ENCODE measurements at regions not wholly inside any gene's neighbourhood (a gene's known extent, or its start where the extent isn't known, plus 50 kb on each side); places are given as distances from the start of the nearest gene placed in this dataset.

DNA sequence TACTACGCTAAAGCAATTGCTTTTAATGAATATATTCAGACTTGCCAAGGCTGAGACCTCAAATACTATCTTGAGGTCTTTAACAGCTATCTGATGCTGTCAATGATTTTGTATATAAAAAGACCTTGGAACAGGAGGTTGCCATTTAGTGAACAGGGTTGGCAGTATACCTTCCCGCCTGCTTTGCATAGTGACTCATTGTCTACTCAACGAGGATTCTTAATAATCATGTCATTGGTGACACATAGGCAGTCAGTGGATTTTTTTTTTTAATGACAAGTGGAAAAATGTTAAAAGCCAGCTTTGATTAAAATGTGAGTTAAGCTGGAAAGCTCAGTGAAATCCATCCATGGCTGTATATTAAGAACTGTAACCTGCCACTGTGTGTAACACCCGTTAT is 164.0 kb downstream of the ASMT start:
- H3K27ac ChIP-seq (ENCODE audit: control insufficient read depth, insufficient read depth), result no peak overlapping the region
- H3K4me1 ChIP-seq (ENCODE audit: control insufficient read depth, insufficient read depth, low read length), result no peaks in the 10 kb centered on the region
- no peak for DNase-seq (ENCODE audit: low read depth, low spot score)
- no peak for ATAC-seq
- H3K4me2 ChIP-seq (ENCODE audit: control insufficient read depth, insufficient read depth), result no peak overlapping the region
- H3K27me3 ChIP-seq (replicated peaks in 1 of 2; ENCODE audit: control insufficient read depth in 2 of 2, insufficient read depth in 2 of 2, low read length in 1 of 2), result no peaks in the 10 kb centered on the region
- no peak overlapping the region for H2AFZ ChIP-seq (ENCODE audit: control insufficient read depth, low read depth, low read length)
- ChIA-PET RAD21 (ENCODE audit: unreplicated experiment) (no interaction called here), SMC1A (ENCODE audit: uncharacterized antibody, unreplicated experiment) (no interaction called here), POLR2A (no interaction called here), CTCF (no interaction called here)
- no peak overlapping the region for H3K9ac ChIP-seq (ENCODE audit: control insufficient read depth, insufficient read depth, low read length)
- H3K4me3 ChIP-seq, result no peak overlapping the region
- WGBS (ENCODE audit: insufficient coverage, insufficient replicate concordance, low lambda C conversion rate, missing lambda C conversion rate), result 12% methylated on average over 4 of the region's 4 CpGs
- in situ Hi-C loops (cut with MboI) (no loop called here), intact Hi-C loops (cut with micrococcal nuclease; ENCODE audit: unreplicated experiment) (no loop called here)
- H3K36me3 ChIP-seq (ENCODE audit: control insufficient read depth in 2 of 2, insufficient read depth in 2 of 2, low read length in 1 of 2), result no peaks in the 10 kb centered on the region
- no peaks in the 10 kb centered on the region for H3K79me2 ChIP-seq (ENCODE audit: control insufficient read depth, insufficient read depth, low read length)
- FAIRE-seq, result no peak
- H4K20me1 ChIP-seq (ENCODE audit: control insufficient read depth, insufficient read depth), result no peaks in the 10 kb centered on the region
- no peaks in the 10 kb centered on the region for H3K9me3 ChIP-seq (replicated peaks; ENCODE audit: control insufficient read depth, insufficient read depth, low read length)
- TF ChIP-seq TCF7 (IDR thresholded peaks at IDR 0.05; ENCODE audit: borderline replicate concordance), result no peak
- no TSS peak for BruUV-seq (replicated peaks)

GRCh38 chrX:1779626-1780025 is 164.8 kb downstream of the ASMT start:
- ChIA-PET POLR2A (no interaction called here), RAD21 (ENCODE audit: unreplicated experiment) (no interaction called here), CTCF (no interaction called here)

More at GRCh38 chrX:1779626-1780025, 164.8 kb downstream of the ASMT start:
- no peak for ATAC-seq
- in situ Hi-C loops (cut with MboI) (no loop called here), intact Hi-C loops (cut with micrococcal nuclease; ENCODE audit: unreplicated experiment) (no loop called here)
- no peaks in the 10 kb centered on the region for H4K20me1 ChIP-seq (ENCODE audit: control insufficient read depth, insufficient read depth)
- SMC1A ChIA-PET (ENCODE audit: uncharacterized antibody, unreplicated experiment), result no interaction called here
- no peak for DNase-seq (ENCODE audit: low read depth, low spot score)
- no peak overlapping the region for H2AFZ ChIP-seq (ENCODE audit: control insufficient read depth, low read depth, low read length)
- no peaks in the 10 kb centered on the region for H3K79me2 ChIP-seq (ENCODE audit: control insufficient read depth, insufficient read depth, low read length)
- H3K36me3 ChIP-seq (ENCODE audit: control insufficient read depth in 2 of 2, insufficient read depth in 2 of 2, low read length in 1 of 2), result no peaks in the 10 kb centered on the region
- no peak overlapping the region for H3K9ac ChIP-seq (ENCODE audit: control insufficient read depth, insufficient read depth, low read length)
- H3K27me3 ChIP-seq (replicated peaks in 1 of 2; ENCODE audit: control insufficient read depth in 2 of 2, insufficient read depth in 2 of 2, low read length in 1 of 2), result no peaks in the 10 kb centered on the region
- H3K27ac ChIP-seq (ENCODE audit: control insufficient read depth, insufficient read depth), result no peak overlapping the region
- no peaks in the 10 kb centered on the region for H3K9me3 ChIP-seq (replicated peaks; ENCODE audit: control insufficient read depth, insufficient read depth, low read length)
- FAIRE-seq, result no peak
- TF ChIP-seq RAD51 (IDR thresholded peaks at IDR 0.05) (no peak), MEF2A (IDR thresholded peaks at IDR 0.05; ENCODE audit: insufficient read depth, low read depth, low read length) (no peak), POLR2AphosphoS5 (IDR thresholded peaks at IDR 0.05; ENCODE audit: low read length) (no peak), CHD2 (IDR thresholded peaks at IDR 0.05; ENCODE audit: borderline replicate concordance, low read depth, low read length) (no peak), RBBP5 (conservative IDR thresholded peaks at IDR 0.05) (no peak)
- BruUV-seq (replicated peaks), result no TSS peak
- H3K4me1 ChIP-seq (ENCODE audit: control insufficient read depth, insufficient read depth, low read length), result no peaks in the 10 kb centered on the region
- WGBS (ENCODE audit: insufficient coverage, insufficient replicate concordance, low lambda C conversion rate, missing lambda C conversion rate), result 50% methylated on average over 6 of the region's 6 CpGs
- no peak overlapping the region for H3K4me3 ChIP-seq
- H3K4me2 ChIP-seq (ENCODE audit: control insufficient read depth, insufficient read depth), result no peak overlapping the region
